ENCODE measurements at regions not wholly inside any gene's neighbourhood (a gene's known extent, or its start where the extent isn't known, plus 50 kb on each side); places are given as distances from the start of the nearest gene placed in this dataset.

DNA sequence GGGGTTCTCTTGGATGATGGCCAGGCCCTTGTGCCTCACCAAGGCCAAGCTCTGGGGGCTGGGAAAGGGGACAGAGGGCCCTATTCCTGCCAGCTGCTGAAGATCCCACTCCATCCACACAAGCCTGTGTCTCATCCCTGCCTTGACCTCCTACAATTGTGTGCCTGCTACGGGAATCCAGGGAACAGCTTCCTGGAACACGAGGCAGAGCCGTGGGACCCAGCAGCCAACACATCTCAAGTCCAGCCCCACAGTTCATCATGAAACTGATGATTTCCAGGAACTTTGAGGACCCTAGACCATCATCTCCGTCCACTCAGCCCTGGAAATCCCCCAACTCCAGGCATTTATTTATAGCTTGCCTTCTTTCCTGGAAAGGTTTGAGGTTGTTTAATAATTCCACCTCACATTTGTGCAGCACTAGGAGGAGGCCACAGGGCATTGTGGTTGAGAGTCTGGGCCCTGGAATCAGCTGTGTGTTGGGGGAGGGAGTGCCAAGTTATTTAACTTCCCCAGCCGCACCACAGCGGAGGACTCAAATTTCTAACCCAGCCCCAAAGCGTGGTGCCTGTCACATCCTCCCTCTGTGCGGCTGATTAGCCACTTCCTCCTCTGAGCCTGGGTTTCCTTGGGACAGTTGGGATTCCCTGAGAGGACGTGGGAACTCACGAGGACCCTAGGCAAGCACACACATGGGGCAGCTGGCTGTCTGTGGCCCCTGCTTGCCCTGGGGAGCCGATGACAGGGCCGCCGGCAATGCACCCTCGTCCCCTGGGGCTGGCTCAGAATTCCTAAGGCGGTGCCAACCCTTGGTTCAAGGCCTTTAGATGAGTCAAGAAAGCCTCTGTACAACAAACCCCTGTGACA is 58.2 kb upstream of the GGTA1 start:
- H3K79me2 ChIP-seq (ENCODE audit: control insufficient read depth, insufficient read depth, low read length): no peaks in the 10 kb centered on the region
- DNase-seq (ENCODE audit: low read depth, low spot score) (peak; percentile 25), FAIRE-seq (no peak), ATAC-seq (peak; percentile 58)
- ChIA-PET SMC1A (ENCODE audit: uncharacterized antibody, unreplicated experiment) (interaction anchor here (0.5 kb wide), 1 partner anchor 329 kb away, joined by 3 read pairs; no protein-coding TSS in a partner anchor), POLR2A (no interaction called here), RAD21 (ENCODE audit: unreplicated experiment) (no interaction called here), CTCF (interaction anchor here (0.8 to 3.8 kb wide), 2 partner anchors 9 to 12 kb away, joined by 3 to 13 read pairs; no protein-coding TSS in a partner anchor)
- H3K4me1 ChIP-seq (ENCODE audit: control insufficient read depth, insufficient read depth, low read length): peaks cover 20% of the 10 kb centered on the region
- H3K27ac ChIP-seq (ENCODE audit: control insufficient read depth, insufficient read depth): no peak overlapping the region
- BruUV-seq (replicated peaks): no TSS peak
- H3K27me3 ChIP-seq (replicated peaks in 1 of 2; ENCODE audit: control insufficient read depth in 2 of 2, insufficient read depth in 2 of 2, low read length in 1 of 2): no peaks in the 10 kb centered on the region
- H3K4me2 ChIP-seq (ENCODE audit: control insufficient read depth, insufficient read depth): no peak overlapping the region
- H2AFZ ChIP-seq (ENCODE audit: control insufficient read depth, low read depth, low read length): peak overlapping the region; percentile 85
- H3K9me3 ChIP-seq (replicated peaks; ENCODE audit: control insufficient read depth, insufficient read depth, low read length): no peaks in the 10 kb centered on the region
- WGBS (ENCODE audit: insufficient coverage, insufficient replicate concordance, low lambda C conversion rate, missing lambda C conversion rate): 14% methylated on average over 15 of the region's 15 CpGs
- no peak overlapping the region for H3K4me3 ChIP-seq
- in situ Hi-C loops (cut with MboI) (no loop called here), intact Hi-C loops (cut with micrococcal nuclease; ENCODE audit: unreplicated experiment) (no loop called here)
- no peaks in the 10 kb centered on the region for H3K36me3 ChIP-seq (ENCODE audit: control insufficient read depth in 2 of 2, insufficient read depth in 2 of 2, low read length in 1 of 2)
- no peaks in the 10 kb centered on the region for H4K20me1 ChIP-seq (ENCODE audit: control insufficient read depth, insufficient read depth)
- no peak overlapping the region; the same call in 1 of the 2 replicates for H3K9ac ChIP-seq (ENCODE audit: control insufficient read depth, insufficient read depth, low read length)
- TF ChIP-seq CHD2 (IDR thresholded peaks at IDR 0.05; ENCODE audit: borderline replicate concordance, low read depth, low read length) (no peak), IKZF2 (IDR thresholded peaks at IDR 0.05) (peak in 1 of 2 experiments; percentile 35; a peak in 1 of 4 replicates), NFXL1 (IDR thresholded peaks at IDR 0.05; ENCODE audit: borderline replicate concordance) (no peak), DPF2 (IDR thresholded peaks at IDR 0.05) (no peak), ETV6 (conservative IDR thresholded peaks at IDR 0.05 in 1 of 2, IDR thresholded peaks at IDR 0.05 in 1 of 2; ENCODE audit: borderline replicate concordance in 1 of 2, low read depth in 1 of 2) (no peak), CBFB (IDR thresholded peaks at IDR 0.05; ENCODE audit: low read depth) (no peak), RAD51 (IDR thresholded peaks at IDR 0.05) (no peak), NBN (IDR thresholded peaks at IDR 0.05) (no peak), SMC3 (IDR thresholded peaks at IDR 0.05; ENCODE audit: borderline replicate concordance, low read length) (no peak), SRF (IDR thresholded peaks at IDR 0.05; ENCODE audit: low read depth in 2 of 2, low read length in 2 of 2) (no peak), RB1 (IDR thresholded peaks at IDR 0.05; ENCODE audit: borderline replicate concordance) (no peak), HDGF (IDR thresholded peaks at IDR 0.05) (no peak), SP1 (IDR thresholded peaks at IDR 0.05; ENCODE audit: low read depth, low read length) (no peak), CREM (IDR thresholded peaks at IDR 0.05; ENCODE audit: low read depth) (no peak), RFX5 (IDR thresholded peaks at IDR 0.05; ENCODE audit: low read depth, low read length) (no peak), LARP7 (IDR thresholded peaks at IDR 0.05) (no peak), HDAC6 (IDR thresholded peaks at IDR 0.05; ENCODE audit: unreplicated experiment) (no peak), SUPT20H (IDR thresholded peaks at IDR 0.05; ENCODE audit: borderline replicate concordance, control insufficient read depth, low read depth, low read length) (no peak)
- TF ChIP-seq, protein P1, sequence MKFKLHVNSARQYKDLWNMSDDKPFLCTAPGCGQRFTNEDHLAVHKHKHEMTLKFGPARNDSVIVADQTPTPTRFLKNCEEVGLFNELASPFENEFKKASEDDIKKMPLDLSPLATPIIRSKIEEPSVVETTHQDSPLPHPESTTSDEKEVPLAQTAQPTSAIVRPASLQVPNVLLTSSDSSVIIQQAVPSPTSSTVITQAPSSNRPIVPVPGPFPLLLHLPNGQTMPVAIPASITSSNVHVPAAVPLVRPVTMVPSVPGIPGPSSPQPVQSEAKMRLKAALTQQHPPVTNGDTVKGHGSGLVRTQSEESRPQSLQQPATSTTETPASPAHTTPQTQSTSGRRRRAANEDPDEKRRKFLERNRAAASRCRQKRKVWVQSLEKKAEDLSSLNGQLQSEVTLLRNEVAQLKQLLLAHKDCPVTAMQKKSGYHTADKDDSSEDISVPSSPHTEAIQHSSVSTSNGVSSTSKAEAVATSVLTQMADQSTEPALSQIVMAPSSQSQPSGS (IDR thresholded peaks at IDR 0.05; ENCODE audit: low read length): no peak
- TF ChIP-seq, protein P2, sequence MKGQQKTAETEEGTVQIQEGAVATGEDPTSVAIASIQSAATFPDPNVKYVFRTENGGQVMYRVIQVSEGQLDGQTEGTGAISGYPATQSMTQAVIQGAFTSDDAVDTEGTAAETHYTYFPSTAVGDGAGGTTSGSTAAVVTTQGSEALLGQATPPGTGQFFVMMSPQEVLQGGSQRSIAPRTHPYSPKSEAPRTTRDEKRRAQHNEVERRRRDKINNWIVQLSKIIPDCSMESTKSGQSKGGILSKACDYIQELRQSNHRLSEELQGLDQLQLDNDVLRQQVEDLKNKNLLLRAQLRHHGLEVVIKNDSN (IDR thresholded peaks at IDR 0.05; ENCODE audit: borderline replicate concordance, extremely low read length, insufficient read depth, low read depth, low read length): no peak
- TF ChIP-seq, protein P3, sequence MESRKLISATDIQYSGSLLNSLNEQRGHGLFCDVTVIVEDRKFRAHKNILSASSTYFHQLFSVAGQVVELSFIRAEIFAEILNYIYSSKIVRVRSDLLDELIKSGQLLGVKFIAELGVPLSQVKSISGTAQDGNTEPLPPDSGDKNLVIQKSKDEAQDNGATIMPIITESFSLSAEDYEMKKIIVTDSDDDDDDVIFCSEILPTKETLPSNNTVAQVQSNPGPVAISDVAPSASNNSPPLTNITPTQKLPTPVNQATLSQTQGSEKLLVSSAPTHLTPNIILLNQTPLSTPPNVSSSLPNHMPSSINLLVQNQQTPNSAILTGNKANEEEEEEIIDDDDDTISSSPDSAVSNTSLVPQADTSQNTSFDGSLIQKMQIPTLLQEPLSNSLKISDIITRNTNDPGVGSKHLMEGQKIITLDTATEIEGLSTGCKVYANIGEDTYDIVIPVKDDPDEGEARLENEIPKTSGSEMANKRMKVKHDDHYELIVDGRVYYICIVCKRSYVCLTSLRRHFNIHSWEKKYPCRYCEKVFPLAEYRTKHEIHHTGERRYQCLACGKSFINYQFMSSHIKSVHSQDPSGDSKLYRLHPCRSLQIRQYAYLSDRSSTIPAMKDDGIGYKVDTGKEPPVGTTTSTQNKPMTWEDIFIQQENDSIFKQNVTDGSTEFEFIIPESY (IDR thresholded peaks at IDR 0.05): no peak
